Effector memory CD8-positive, alpha-beta T cell (primary cell): ENCODE measurements at regions not wholly inside any gene's neighbourhood (a gene's known extent, or its start where the extent isn't known, plus 50 kb on each side); places are given as distances from the start of the nearest gene placed in this dataset.

Source experiments
- ATAC-seq: fragments of 150-1000 bp; cut with Tn5 transposase; replicated peaks from 2 replicates; pipeline ENCODE4 v1.10.0; 2021; ENCODE audit warnings: mild to moderate bottlenecking, moderate library complexity
- DNase-seq, 3 experiments: peaks; one replicate each; pipeline ENCODE4 v3.0.0; 2021
- H3K27ac Mint-ChIP-seq, 2 donors: one replicate each; pipeline ENCODE4 v1.8.0; 2022; ENCODE audit warnings: mild to moderate bottlenecking in 2 of 2, mixed read lengths in 2 of 2, moderate library complexity in 2 of 2
- H3K27me3 Mint-ChIP-seq, 2 donors: one replicate each; pipeline ENCODE4 v1.8.0; 2022; ENCODE audit warnings: mixed read lengths in 2 of 2
- H3K36me3 Mint-ChIP-seq: one replicate; pipeline ENCODE4 v1.8.0; 2022; ENCODE audit warnings: mild to moderate bottlenecking, moderate library complexity, mixed read lengths; ENCODE audit not compliant: insufficient read depth
- H3K4me1 Mint-ChIP-seq, 2 donors: one replicate each; pipeline ENCODE4 v1.8.0; 2022; ENCODE audit warnings: low read depth in 2 of 2, mixed read lengths in 2 of 2
- H3K4me3 Mint-ChIP-seq, 2 donors: one replicate each; pipeline ENCODE4 v1.8.0; 2022; ENCODE audit warnings: mild to moderate bottlenecking in 2 of 2, mixed read lengths in 2 of 2, moderate library complexity in 2 of 2
- H3K9me3 Mint-ChIP-seq, 2 donors: one replicate each; pipeline ENCODE4 v1.8.0; 2022; ENCODE audit warnings: mixed read lengths in 2 of 2

GRCh38 chr4:155532373-155533085, 134.1 kb upstream of the GUCY1A1 start:
- H3K27ac Mint-ChIP-seq, result no peak overlapping the region
- DNase-seq, result no peak
- no peak for ATAC-seq
- no peaks in the 10 kb centered on the region for H3K27me3 Mint-ChIP-seq
- H3K9me3 Mint-ChIP-seq, result peaks cover 0 to 3% of the 10 kb centered on the region in 2 donors
- H3K4me3 Mint-ChIP-seq, result no peak overlapping the region
- H3K36me3 Mint-ChIP-seq, result no peaks in the 10 kb centered on the region
- no peaks in the 10 kb centered on the region for H3K4me1 Mint-ChIP-seq

- H3K27me3 Mint-ChIP-seq, result no peaks in the 10 kb centered on the region
Measured at GRCh38 chr4:155530857-155531256, 135.8 kb upstream of the GUCY1A1 start.

GRCh38 chr4:155530290-155530689, 136.4 kb upstream of the GUCY1A1 start:
- no peak overlapping the region for H3K27ac Mint-ChIP-seq
- no peaks in the 10 kb centered on the region for H3K36me3 Mint-ChIP-seq
- H3K27me3 Mint-ChIP-seq, result no peaks in the 10 kb centered on the region
- ATAC-seq, result no peak
- peaks cover 0 to 3% of the 10 kb centered on the region in 2 donors for H3K9me3 Mint-ChIP-seq
- no peaks in the 10 kb centered on the region for H3K4me1 Mint-ChIP-seq
- no peak for DNase-seq
- H3K4me3 Mint-ChIP-seq, result no peak overlapping the region

More at GRCh38 chr4:155530857-155531256, 135.8 kb upstream of the GUCY1A1 start:
- ATAC-seq (no peak), DNase-seq (no peak)
- Mint-ChIP-seq H3K4me1 (no peaks in the 10 kb centered on the region), H3K4me3 (no peak overlapping the region), H3K36me3 (no peaks in the 10 kb centered on the region), H3K27ac (no peak overlapping the region), H3K9me3 (peaks cover 0 to 3% of the 10 kb centered on the region in 2 donors)

GRCh38 chr4:155529716-155530115, 136.9 kb upstream of the GUCY1A1 start:
- Mint-ChIP-seq H3K27me3 (no peaks in the 10 kb centered on the region), H3K27ac (no peak overlapping the region), H3K4me3 (no peak overlapping the region), H3K36me3 (no peaks in the 10 kb centered on the region), H3K9me3 (peaks cover 0 to 5% of the 10 kb centered on the region in 2 donors), H3K4me1 (no peaks in the 10 kb centered on the region)
- ATAC-seq (no peak), DNase-seq (no peak)

GRCh38 chr4:155529272-155529671, 137.4 kb upstream of the GUCY1A1 start:
- DNase-seq (no peak), ATAC-seq (no peak)
- H3K4me1 Mint-ChIP-seq, result no peaks in the 10 kb centered on the region
- peaks cover 0 to 5% of the 10 kb centered on the region in 2 donors for H3K9me3 Mint-ChIP-seq
- H3K27me3 Mint-ChIP-seq, result no peaks in the 10 kb centered on the region
- H3K27ac Mint-ChIP-seq, result no peak overlapping the region
- no peaks in the 10 kb centered on the region for H3K36me3 Mint-ChIP-seq
- no peak overlapping the region for H3K4me3 Mint-ChIP-seq

- peaks cover 0 to 9% of the 10 kb centered on the region in 2 donors for H3K9me3 Mint-ChIP-seq
- H3K36me3 Mint-ChIP-seq, result no peaks in the 10 kb centered on the region
- ATAC-seq (no peak), DNase-seq (no peak)
- no peaks in the 10 kb centered on the region for H3K27me3 Mint-ChIP-seq
- H3K4me1 Mint-ChIP-seq, result no peaks in the 10 kb centered on the region
- no peak overlapping the region for H3K4me3 Mint-ChIP-seq
- no peak overlapping the region for H3K27ac Mint-ChIP-seq
Measured at GRCh38 chr4:155526452-155527169, 140.0 kb upstream of the GUCY1A1 start.

GRCh38 chr4:155524926-155525455, 141.7 kb upstream of the GUCY1A1 start:
- Mint-ChIP-seq H3K4me3 (no peak overlapping the region), H3K4me1 (no peaks in the 10 kb centered on the region), H3K36me3 (no peaks in the 10 kb centered on the region), H3K27me3 (no peaks in the 10 kb centered on the region), H3K9me3 (peaks cover 0 to 8% of the 10 kb centered on the region in 2 donors), H3K27ac (no peak overlapping the region)
- DNase-seq (no peak), ATAC-seq (no peak)

GRCh38 chr4:155523358-155523757, 143.3 kb upstream of the GUCY1A1 start:
- H3K27ac Mint-ChIP-seq, result no peak overlapping the region
- no peaks in the 10 kb centered on the region for H3K36me3 Mint-ChIP-seq

GRCh38 chr4:155522201-155522600, 144.4 kb upstream of the GUCY1A1 start:
- ATAC-seq, result no peak
- Mint-ChIP-seq H3K36me3 (no peaks in the 10 kb centered on the region), H3K9me3 (peaks cover 0 to 8% of the 10 kb centered on the region in 2 donors), H3K4me1 (no peaks in the 10 kb centered on the region), H3K4me3 (no peak overlapping the region), H3K27me3 (no peaks in the 10 kb centered on the region), H3K27ac (no peak overlapping the region)
- no peak for DNase-seq

More at GRCh38 chr4:155523358-155523757, 143.3 kb upstream of the GUCY1A1 start:
- Mint-ChIP-seq H3K27me3 (no peaks in the 10 kb centered on the region), H3K4me3 (no peak overlapping the region), H3K4me1 (no peaks in the 10 kb centered on the region), H3K9me3 (peaks cover 0 to 8% of the 10 kb centered on the region in 2 donors)
- ATAC-seq (no peak), DNase-seq (no peak)

- H3K9me3 Mint-ChIP-seq, result peaks cover 0 to 8% of the 10 kb centered on the region in 2 donors
- no peaks in the 10 kb centered on the region for H3K27me3 Mint-ChIP-seq
Measured at GRCh38 chr4:155521382-155521781, 144.6 kb upstream of the MAP9 start.

GRCh38 chr4:155515444-155516075, 138.8 kb upstream of the MAP9 start:
- DNase-seq, result no peak
- no peaks in the 10 kb centered on the region for H3K9me3 Mint-ChIP-seq
- no peak overlapping the region for H3K4me3 Mint-ChIP-seq
- no peaks in the 10 kb centered on the region for H3K36me3 Mint-ChIP-seq
- no peaks in the 10 kb centered on the region for H3K4me1 Mint-ChIP-seq
- no peaks in the 10 kb centered on the region for H3K27me3 Mint-ChIP-seq
- no peak overlapping the region for H3K27ac Mint-ChIP-seq
- ATAC-seq, result no peak

More at GRCh38 chr4:155521382-155521781, 144.6 kb upstream of the MAP9 start:
- Mint-ChIP-seq H3K4me1 (no peaks in the 10 kb centered on the region), H3K4me3 (no peak overlapping the region), H3K27ac (no peak overlapping the region), H3K36me3 (no peaks in the 10 kb centered on the region)
- ATAC-seq, result no peak
- no peak for DNase-seq

- no peaks in the 10 kb centered on the region for H3K36me3 Mint-ChIP-seq
- no peak overlapping the region for H3K27ac Mint-ChIP-seq
- DNase-seq (no peak), ATAC-seq (no peak)
- H3K4me3 Mint-ChIP-seq, result no peak overlapping the region
- H3K4me1 Mint-ChIP-seq, result no peaks in the 10 kb centered on the region
- H3K9me3 Mint-ChIP-seq, result no peaks in the 10 kb centered on the region
- no peaks in the 10 kb centered on the region for H3K27me3 Mint-ChIP-seq
Measured at GRCh38 chr4:155514628-155515027, 137.9 kb upstream of the MAP9 start.

GRCh38 chr4:155512817-155513216, 136.1 kb upstream of the MAP9 start:
- Mint-ChIP-seq H3K27ac (no peak overlapping the region), H3K9me3 (no peaks in the 10 kb centered on the region), H3K36me3 (no peaks in the 10 kb centered on the region), H3K4me1 (no peaks in the 10 kb centered on the region), H3K27me3 (no peaks in the 10 kb centered on the region), H3K4me3 (no peak overlapping the region)
- ATAC-seq (no peak), DNase-seq (no peak)
